GM12865 (cell line): ENCODE measurements at regions not wholly inside any gene's neighbourhood (a gene's known extent, or its start where the extent isn't known, plus 50 kb on each side); places are given as distances from the start of the nearest gene placed in this dataset.

ENCODE experiments used
- DNase-seq: peaks from one replicate; pipeline ENCODE4 v3.0.0; 2010; ENCODE audit warnings: low read depth
- H3K4me3 ChIP-seq: 2 replicates; pipeline ENCODE4 v1.5.1; 2011; ENCODE audit warnings: mild to moderate bottlenecking, low read depth, low read length, control low read depth
- TF ChIP-seq, protein P1 (sequence below): IDR thresholded peaks from 2 replicates; pipeline ENCODE4 v1.5.1; 2011; ENCODE audit warnings: low read length, control low read depth, low read depth, inconsistent platforms; ENCODE audit not compliant: insufficient read depth; ENCODE audit errors: missing control alignments

DNA sequence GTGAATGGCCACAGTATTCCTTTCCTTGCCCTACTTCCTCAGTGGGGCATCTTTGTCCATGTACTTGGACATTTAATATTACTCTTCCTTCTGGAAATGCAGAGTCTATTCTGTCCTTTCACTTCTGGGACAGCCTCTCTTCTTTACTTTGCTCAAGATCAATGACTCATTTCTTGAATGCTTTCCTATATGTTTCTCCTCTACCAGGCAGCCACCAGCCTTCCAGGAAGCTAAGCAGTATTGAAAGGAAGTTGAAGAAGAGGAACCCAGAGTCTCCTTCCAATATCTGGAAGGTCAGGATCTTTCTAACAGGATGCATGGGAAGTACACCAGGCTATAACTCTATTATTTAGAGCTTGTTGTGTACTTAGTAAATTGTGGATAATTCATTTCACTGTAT lies 182.8 kb downstream of the CD47 start:
- DNase-seq: no peak
- TF ChIP-seq, protein P1, sequence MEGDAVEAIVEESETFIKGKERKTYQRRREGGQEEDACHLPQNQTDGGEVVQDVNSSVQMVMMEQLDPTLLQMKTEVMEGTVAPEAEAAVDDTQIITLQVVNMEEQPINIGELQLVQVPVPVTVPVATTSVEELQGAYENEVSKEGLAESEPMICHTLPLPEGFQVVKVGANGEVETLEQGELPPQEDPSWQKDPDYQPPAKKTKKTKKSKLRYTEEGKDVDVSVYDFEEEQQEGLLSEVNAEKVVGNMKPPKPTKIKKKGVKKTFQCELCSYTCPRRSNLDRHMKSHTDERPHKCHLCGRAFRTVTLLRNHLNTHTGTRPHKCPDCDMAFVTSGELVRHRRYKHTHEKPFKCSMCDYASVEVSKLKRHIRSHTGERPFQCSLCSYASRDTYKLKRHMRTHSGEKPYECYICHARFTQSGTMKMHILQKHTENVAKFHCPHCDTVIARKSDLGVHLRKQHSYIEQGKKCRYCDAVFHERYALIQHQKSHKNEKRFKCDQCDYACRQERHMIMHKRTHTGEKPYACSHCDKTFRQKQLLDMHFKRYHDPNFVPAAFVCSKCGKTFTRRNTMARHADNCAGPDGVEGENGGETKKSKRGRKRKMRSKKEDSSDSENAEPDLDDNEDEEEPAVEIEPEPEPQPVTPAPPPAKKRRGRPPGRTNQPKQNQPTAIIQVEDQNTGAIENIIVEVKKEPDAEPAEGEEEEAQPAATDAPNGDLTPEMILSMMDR: no peak
- no peak overlapping the region for H3K4me3 ChIP-seq

GRCh38 chr3:107904536-107905066 lies 186.2 kb downstream of the CD47 start:
- no peak overlapping the region for H3K4me3 ChIP-seq
- TF ChIP-seq, protein P1: no peak
- DNase-seq: no peak

- TF ChIP-seq, protein P1: no peak
- no peak overlapping the region for H3K4me3 ChIP-seq
- DNase-seq: no peak
Observed at GRCh38 chr3:107899990-107900651, 190.7 kb downstream of the CD47 start.

GRCh38 chr3:107897471-107898061 lies 193.3 kb downstream of the CD47 start:
- TF ChIP-seq, protein P1: no peak
- no peak overlapping the region for H3K4me3 ChIP-seq
- no peak for DNase-seq

DNA sequence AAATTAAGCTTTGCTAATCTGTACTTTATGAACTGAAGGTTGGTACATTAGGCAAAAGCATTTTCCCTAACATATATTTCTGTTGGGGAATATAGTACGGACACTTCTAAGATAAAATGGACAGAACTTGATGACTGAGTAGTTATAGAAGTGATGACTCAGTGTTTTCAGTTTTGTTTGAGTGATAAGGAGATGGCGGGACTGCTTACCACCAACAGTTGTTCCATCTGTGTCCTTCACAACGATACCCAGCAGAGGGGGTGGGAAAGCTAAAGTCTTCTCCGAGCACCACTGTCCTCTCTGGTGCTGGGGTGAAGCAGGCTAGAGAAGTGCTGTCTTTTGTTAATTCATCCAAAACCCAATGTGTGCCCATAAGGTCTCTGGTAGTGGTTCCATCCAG lies 195.8 kb downstream of the CD47 start:
- no peak overlapping the region for H3K4me3 ChIP-seq
- TF ChIP-seq, protein P1: no peak
- peak; percentile 8 for DNase-seq

DNA sequence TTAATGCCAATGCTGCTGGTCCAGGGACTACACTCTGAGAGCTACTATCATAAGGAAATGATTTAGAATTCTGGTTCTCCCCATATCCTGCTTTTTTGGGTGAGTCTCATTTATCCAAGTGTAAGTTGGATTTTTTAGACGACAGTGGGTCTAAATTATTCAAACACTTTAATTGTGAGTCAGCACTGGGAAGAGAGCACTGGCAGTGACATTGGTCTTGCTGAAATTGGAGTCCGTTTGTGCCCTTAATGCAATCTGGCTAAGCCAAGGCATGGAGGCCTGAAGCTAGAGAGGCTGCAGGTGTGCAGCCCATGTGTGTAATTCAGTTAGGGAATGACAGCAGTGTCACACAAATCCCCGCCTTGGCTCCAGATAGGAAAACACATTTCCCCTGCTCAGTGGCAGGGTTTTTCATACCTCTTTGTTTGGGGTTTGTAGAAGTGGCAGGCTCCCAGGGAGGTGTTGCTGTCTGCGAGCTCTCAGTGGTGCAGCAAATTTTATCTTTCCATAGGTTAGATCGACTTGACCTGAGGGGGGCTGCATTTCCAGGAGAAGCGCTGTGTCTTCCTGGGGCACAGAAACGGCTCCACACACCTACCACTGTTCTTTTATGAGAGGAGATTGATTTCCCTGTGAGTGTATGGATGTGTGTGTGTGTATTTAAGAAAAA lies 197.7 kb downstream of the CD47 start:
- H3K4me3 ChIP-seq: no peak overlapping the region
- TF ChIP-seq, protein P1: no peak
- DNase-seq: no peak
